SK-N-SH treated with all-trans-retinoic acid at 6 μM for 48 hours (cell line): ENCODE measurements at regions not wholly inside any gene's neighbourhood (a gene's known extent, or its start where the extent isn't known, plus 50 kb on each side); places are given as distances from the start of the nearest gene placed in this dataset.

Experiments used
- ATAC-seq: fragments of 200-7000 bp; cut with Tn5 transposase; 3 replicates; pipeline ENCODE4 v1.9.1; 2020; ENCODE audit warnings: mild to moderate bottlenecking, moderate library complexity
- ARNTL ChIP-seq: fragments of 450-650 bp; formaldehyde crosslinking; IDR thresholded peaks from 2 replicates; pipeline ENCODE4 v1.5.0; 2020; ENCODE audit warnings: low read depth, mild to moderate bottlenecking, moderate library complexity, borderline replicate concordance
- BACH2 ChIP-seq: fragments of 250-450 bp; sonication (Bioruptor Pico); IDR thresholded peaks from 2 replicates; pipeline ENCODE4 v1.9.0; 2021; ENCODE audit warnings: mild to moderate bottlenecking, borderline replicate concordance
- CREB5 ChIP-seq: fragments of 250-450 bp; sonication (Bioruptor Pico); IDR thresholded peaks from 2 replicates; pipeline ENCODE4 v1.5.1; 2020; ENCODE audit warnings: low read depth, mild to moderate bottlenecking, moderate library complexity
- CSDC2 ChIP-seq: fragments of 250-450 bp; sonication (Bioruptor Pico); IDR thresholded peaks from 2 replicates; pipeline ENCODE4 v1.5.0; 2020; ENCODE audit warnings: mild to moderate bottlenecking, moderate library complexity
- CSRNP3 ChIP-seq: fragments of 250-450 bp; sonication (Bioruptor Pico); IDR thresholded peaks from 2 replicates; pipeline ENCODE4 v1.5.1; 2021; ENCODE audit warnings: mild to moderate bottlenecking, moderate library complexity
- ESRRG ChIP-seq: fragments of 250-450 bp; sonication (Bioruptor Pico); IDR thresholded peaks from 2 replicates; pipeline ENCODE4 v1.6.1; 2021; ENCODE audit warnings: mild to moderate bottlenecking
- GLIS3 ChIP-seq: fragments of 250-450 bp; sonication (Bioruptor Pico); IDR thresholded peaks from 2 replicates; pipeline ENCODE4 v1.5.0; 2020; ENCODE audit warnings: mild to moderate bottlenecking, moderate library complexity
- ISL1 ChIP-seq: fragments of 250-450 bp; sonication (Bioruptor Pico); IDR thresholded peaks from 2 replicates; pipeline ENCODE4 v2.1.2; 2022; ENCODE audit warnings: mild to moderate bottlenecking, moderate library complexity
- PATZ1 ChIP-seq: fragments of 250-450 bp; sonication (Bioruptor Pico); IDR thresholded peaks from 2 replicates; pipeline ENCODE4 v1.8.0; 2020; ENCODE audit warnings: mild to moderate bottlenecking, moderate library complexity, borderline replicate concordance
- POU6F1 ChIP-seq: fragments of 250-450 bp; sonication (Bioruptor Pico); IDR thresholded peaks from 2 replicates; pipeline ENCODE4 v1.8.0; 2021; ENCODE audit warnings: low read depth, mild to moderate bottlenecking, moderate library complexity, borderline replicate concordance
- PPARA ChIP-seq: fragments of 250-450 bp; sonication (Bioruptor Pico); IDR thresholded peaks from 2 replicates; pipeline ENCODE4 v1.5.0; 2020; ENCODE audit warnings: mild to moderate bottlenecking, borderline replicate concordance
- RARB ChIP-seq: fragments of 250-450 bp; sonication (Bioruptor Pico); IDR thresholded peaks from 2 replicates; pipeline ENCODE4 v1.8.0; 2021; ENCODE audit warnings: mild to moderate bottlenecking, moderate library complexity
- SNAI2 ChIP-seq: fragments of 250-450 bp; sonication (Bioruptor Pico); IDR thresholded peaks from 2 replicates; pipeline ENCODE4 v1.5.0; 2020; ENCODE audit warnings: mild to moderate bottlenecking, moderate library complexity
- TCF4 ChIP-seq: fragments of 250-450 bp; sonication (Bioruptor Pico); IDR thresholded peaks from 2 replicates; pipeline ENCODE4 v1.8.0; 2021; ENCODE audit warnings: mild to moderate bottlenecking, moderate library complexity, borderline replicate concordance
- TOX ChIP-seq: fragments of 250-450 bp; sonication (Bioruptor Pico); IDR thresholded peaks from 2 replicates; pipeline ENCODE4 v1.8.0; 2021; ENCODE audit warnings: mild to moderate bottlenecking, moderate library complexity, borderline replicate concordance
- TSHZ2 ChIP-seq: fragments of 250-450 bp; sonication (Bioruptor Pico); IDR thresholded peaks from 2 replicates; pipeline ENCODE4 v1.5.0; 2020; ENCODE audit warnings: mild to moderate bottlenecking, moderate library complexity
- ZC3H10 ChIP-seq: fragments of 250-450 bp; sonication (Bioruptor Pico); IDR thresholded peaks from 2 replicates; pipeline ENCODE4 v1.5.1; 2021; ENCODE audit warnings: mild to moderate bottlenecking, moderate library complexity
- ZFP3 ChIP-seq: fragments of 250-450 bp; sonication (Bioruptor Pico); IDR thresholded peaks from 2 replicates; pipeline ENCODE4 v1.5.0; 2020; ENCODE audit warnings: mild to moderate bottlenecking, moderate library complexity
- ZFP30 ChIP-seq: fragments of 450-650 bp; formaldehyde crosslinking; IDR thresholded peaks from 2 replicates; pipeline ENCODE4 v1.5.0; 2022; ENCODE audit warnings: mild to moderate bottlenecking, moderate library complexity
- ZNF565 ChIP-seq: fragments of 450-650 bp; formaldehyde crosslinking; conservative IDR thresholded peaks from 2 replicates; pipeline ENCODE4 v1.5.0; 2020; ENCODE audit warnings: low read depth, mild to moderate bottlenecking, moderate library complexity
- ZNF70 ChIP-seq: fragments of 450-650 bp; formaldehyde crosslinking; IDR thresholded peaks from 2 replicates; pipeline ENCODE4 v1.5.0; 2020; ENCODE audit warnings: mild to moderate bottlenecking, moderate library complexity
- ZNF8 ChIP-seq: fragments of 450-650 bp; formaldehyde crosslinking; IDR thresholded peaks from 2 replicates; pipeline ENCODE4 v1.5.0; 2020; ENCODE audit warnings: mild to moderate bottlenecking, moderate library complexity

GRCh38 chr11:111066846-111067245, 178.7 kb upstream of the POU2AF2 start (continued):
- TF ChIP-seq PPARA (CRISPR knock-in tag) (no peak), ZNF70 (CRISPR knock-in tag) (no peak), CSDC2 (CRISPR knock-in tag) (no peak), ARNTL (CRISPR knock-in tag) (no peak), TCF4 (no peak), PATZ1 (no peak), ISL1 (CRISPR knock-in tag) (no peak)
- TF ChIP-seq, all 23 proteins: peak for 0

- TF ChIP-seq CREB5 (no peak), POU6F1 (CRISPR knock-in tag) (no peak), ESRRG (no peak), ZNF8 (CRISPR knock-in tag) (no peak), ZFP3 (CRISPR knock-in tag) (no peak), ZNF565 (no peak), RARB (CRISPR knock-in tag) (no peak), CSDC2 (CRISPR knock-in tag) (no peak), ARNTL (CRISPR knock-in tag) (no peak), GLIS3 (no peak), TOX (CRISPR knock-in tag) (no peak), SNAI2 (CRISPR knock-in tag) (no peak), TSHZ2 (CRISPR knock-in tag) (no peak), CSRNP3 (CRISPR knock-in tag) (no peak), ZNF70 (CRISPR knock-in tag) (no peak), ISL1 (CRISPR knock-in tag) (no peak), BACH2 (CRISPR knock-in tag) (no peak), PPARA (CRISPR knock-in tag) (no peak), ZC3H10 (no peak)
- ATAC-seq, result peak; percentile 78
Measured at GRCh38 chr11:111063726-111064517, 181.6 kb upstream of the POU2AF2 start.

GRCh38 chr11:111062420-111062819, 183.1 kb upstream of the POU2AF2 start:
- TF ChIP-seq ZNF565 (no peak), TOX (CRISPR knock-in tag) (no peak), GLIS3 (no peak), ESRRG (no peak), CSRNP3 (CRISPR knock-in tag) (no peak), ARNTL (CRISPR knock-in tag) (no peak), PATZ1 (no peak), BACH2 (CRISPR knock-in tag) (no peak), ZNF8 (CRISPR knock-in tag) (no peak), CREB5 (no peak), ZNF70 (CRISPR knock-in tag) (no peak), CSDC2 (CRISPR knock-in tag) (no peak), TCF4 (no peak), SNAI2 (CRISPR knock-in tag) (no peak), ZFP30 (CRISPR knock-in tag) (no peak)
- no peak for ATAC-seq
